ENCODE measurements at regions not wholly inside any gene's neighbourhood (a gene's known extent, or its start where the extent isn't known, plus 50 kb on each side); places are given as distances from the start of the nearest gene placed in this dataset.
"Not testable (repeated sequence)": the region's sequence is repeated elsewhere in the genome, so short reads cannot be mapped to it uniquely, and the experiment has no call there.

GRCh38 chr6:13874191-13874549 lies 50.6 kb upstream of the RNF182 start:
- Histone ChIP-seq H3K27me3 (replicated peaks) (no peaks in the 10 kb centered on the region), H3K27ac (no peak overlapping the region), H3K4me3 (ENCODE audit: low read depth, low read length) (peak overlapping the region; percentile 53), H3K36me3 (replicated peaks) (no peaks in the 10 kb centered on the region)
- in situ Hi-C loops (cut with HindIII; ENCODE audit: low pct_ligation_motif_present, low sequenced_read_pairs) = no loop called here
- no peak for TF ChIP-seq CTCF (IDR thresholded peaks at IDR 0.05; ENCODE audit: low read depth, low read length, missing control alignments)
- no peak for DNase-seq

- no peak overlapping the region for H3K27ac ChIP-seq
- DNase-seq = no peak
- in situ Hi-C loops (cut with HindIII; ENCODE audit: low pct_ligation_motif_present, low sequenced_read_pairs) = no loop called here
These were observed 51.2 kb upstream of the RNF182 start for GRCh38 chr6:13873288-13874190.

GRCh38 chr6:13872681-13873080 lies 52.1 kb upstream of the RNF182 start:
- Histone ChIP-seq H3K36me3 (replicated peaks) (no peaks in the 10 kb centered on the region), H3K4me3 (ENCODE audit: low read depth, low read length) (no peak overlapping the region), H3K27ac (no peak overlapping the region), H3K27me3 (replicated peaks) (no peaks in the 10 kb centered on the region)
- in situ Hi-C loops (cut with HindIII; ENCODE audit: low pct_ligation_motif_present, low sequenced_read_pairs) = no loop called here
- TF ChIP-seq CTCF (IDR thresholded peaks at IDR 0.05; ENCODE audit: low read depth, low read length, missing control alignments) = no peak
- no peak for DNase-seq

More at GRCh38 chr6:13873288-13874190, 51.2 kb upstream of the RNF182 start:
- TF ChIP-seq CTCF (IDR thresholded peaks at IDR 0.05; ENCODE audit: low read depth, low read length, missing control alignments) = peak; percentile 80
- no peaks in the 10 kb centered on the region for H3K36me3 ChIP-seq (replicated peaks)
- H3K27me3 ChIP-seq (replicated peaks) = no peaks in the 10 kb centered on the region
- H3K4me3 ChIP-seq (ENCODE audit: low read depth, low read length) = peak overlapping the region; percentile 53

DNA sequence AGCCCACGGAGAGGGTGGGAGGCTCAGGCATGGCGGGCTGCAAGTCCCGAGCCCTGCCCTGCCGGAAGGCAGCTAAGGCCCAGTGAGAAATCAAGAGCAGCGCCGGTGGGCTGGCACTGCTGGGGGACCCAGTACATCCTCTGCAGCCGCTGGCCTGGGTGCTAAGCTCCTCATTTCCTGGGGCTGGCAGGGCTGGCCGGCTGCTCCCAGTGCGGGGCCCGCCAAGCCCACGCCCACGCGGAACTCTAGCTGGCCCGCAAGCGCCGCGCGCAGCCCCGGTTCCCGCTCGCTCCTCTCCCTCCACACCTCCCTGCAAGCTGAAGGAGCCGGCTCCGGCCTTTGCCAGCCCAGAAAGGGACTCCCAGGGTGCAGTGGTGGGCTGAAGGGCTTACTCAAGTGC lies 52.7 kb upstream of the RNF182 start:
- H3K36me3 ChIP-seq (replicated peaks); DNase-seq; H3K27ac ChIP-seq; H3K4me3 ChIP-seq (ENCODE audit: low read depth, low read length); H3K27me3 ChIP-seq (replicated peaks); in situ Hi-C loops (cut with HindIII; ENCODE audit: low pct_ligation_motif_present, low sequenced_read_pairs): not testable (repeated sequence)

DNA sequence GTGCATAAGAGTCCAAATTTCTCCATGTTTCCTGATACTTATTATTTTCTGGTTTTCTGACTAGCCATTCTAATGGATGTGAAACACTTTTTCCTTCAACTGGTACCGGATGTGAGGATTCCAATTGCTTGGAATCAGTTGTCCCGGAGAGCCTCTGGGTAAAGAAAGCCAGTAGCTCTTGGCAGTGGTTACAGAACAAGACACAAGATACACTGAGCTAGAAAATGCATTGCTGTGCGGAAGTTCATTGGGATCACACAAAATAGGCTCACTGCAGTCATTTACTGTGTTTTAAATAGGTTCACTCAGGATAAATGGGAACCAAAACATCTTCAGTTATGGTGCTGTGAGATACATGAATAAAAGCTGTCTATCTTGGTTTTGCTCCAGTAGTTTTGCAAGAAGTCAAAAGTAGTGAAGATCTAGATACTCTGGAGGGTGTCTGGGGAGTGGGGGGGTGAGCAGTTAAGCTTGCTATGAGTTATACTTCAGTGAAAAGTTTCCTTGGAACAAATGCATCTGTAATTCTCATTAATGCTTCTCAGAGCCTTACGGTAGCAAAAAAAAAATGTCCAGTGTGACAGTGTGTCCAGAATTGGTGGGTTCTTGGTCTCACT lies 54.4 kb upstream of the RNF182 start:
- no peaks in the 10 kb centered on the region for H3K27me3 ChIP-seq (replicated peaks)
- DNase-seq = no peak
- H3K27ac ChIP-seq = no peak overlapping the region
- no peaks in the 10 kb centered on the region for H3K36me3 ChIP-seq (replicated peaks)
- no peak for TF ChIP-seq CTCF (IDR thresholded peaks at IDR 0.05; ENCODE audit: low read depth, low read length, missing control alignments)
- no peak overlapping the region for H3K4me3 ChIP-seq (ENCODE audit: low read depth, low read length)
- in situ Hi-C loops (cut with HindIII; ENCODE audit: low pct_ligation_motif_present, low sequenced_read_pairs) = no loop called here

- H3K27me3 ChIP-seq (replicated peaks) = no peaks in the 10 kb centered on the region
- H3K36me3 ChIP-seq (replicated peaks) = no peaks in the 10 kb centered on the region
- H3K4me3 ChIP-seq (ENCODE audit: low read depth, low read length) = no peak overlapping the region
- no peak for TF ChIP-seq CTCF (IDR thresholded peaks at IDR 0.05; ENCODE audit: low read depth, low read length, missing control alignments)
- no peak overlapping the region for H3K27ac ChIP-seq
- DNase-seq = no peak
- in situ Hi-C loops (cut with HindIII; ENCODE audit: low pct_ligation_motif_present, low sequenced_read_pairs) = no loop called here
These were observed 53.9 kb upstream of the MCUR1 start for GRCh38 chr6:13868236-13868635.
